Activated naive CD4-positive, alpha-beta T cell treated with anti-CD3 and anti-CD28 coated beads, Interleukin-2, amount 50 U/mL, for 16 hours (primary cell): ENCODE measurements at regions not wholly inside any gene's neighbourhood (a gene's known extent, or its start where the extent isn't known, plus 50 kb on each side); places are given as distances from the start of the nearest gene placed in this dataset.
"Not testable (repeated sequence)": the region's sequence is repeated elsewhere in the genome, so short reads cannot be mapped to it uniquely, and the experiment has no call there.

ENCODE experiments used
- DNase-seq: peaks from one replicate; pipeline ENCODE4 v3.0.0-alpha.2; 2020

DNA sequence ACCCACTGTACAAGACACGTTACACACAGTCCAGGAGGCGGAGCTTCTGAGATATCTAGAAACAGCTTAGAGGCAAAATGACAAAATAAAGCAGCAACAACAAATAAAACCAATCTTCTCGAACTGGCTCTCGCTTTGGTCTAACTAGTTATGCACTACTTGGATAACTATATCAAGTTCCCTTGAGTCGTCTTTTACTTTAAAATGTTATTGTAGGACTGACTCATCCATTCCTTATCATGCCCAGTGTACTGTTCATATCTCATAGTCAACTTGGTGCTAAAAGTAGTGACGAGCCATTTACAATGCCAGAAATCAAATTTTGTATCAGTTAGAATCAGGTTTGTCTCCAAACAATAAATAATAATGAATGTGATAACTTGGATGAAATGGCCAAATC lies 102.5 kb upstream of the SLC35G4 start:
- DNase-seq = no peak

DNA sequence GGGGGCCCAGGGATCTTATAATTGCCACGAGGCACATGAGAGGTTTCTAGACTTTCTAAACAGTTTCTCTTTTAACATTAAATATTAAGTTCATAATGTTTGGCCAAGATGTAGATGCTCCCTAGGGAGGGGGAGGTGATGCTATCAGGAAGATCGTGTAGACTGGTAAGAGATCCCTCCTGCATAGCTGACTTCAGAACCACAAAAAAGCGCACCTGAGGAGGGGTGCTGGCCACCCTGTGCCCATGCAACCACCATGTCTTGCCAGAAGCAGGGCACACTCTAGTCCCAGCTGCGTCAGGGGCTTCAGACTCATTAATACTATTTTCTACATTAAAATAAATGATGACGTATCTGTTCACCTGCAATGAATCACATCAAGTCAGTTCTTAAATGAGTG lies 103.4 kb upstream of the SLC35G4 start:
- no peak for DNase-seq

DNA sequence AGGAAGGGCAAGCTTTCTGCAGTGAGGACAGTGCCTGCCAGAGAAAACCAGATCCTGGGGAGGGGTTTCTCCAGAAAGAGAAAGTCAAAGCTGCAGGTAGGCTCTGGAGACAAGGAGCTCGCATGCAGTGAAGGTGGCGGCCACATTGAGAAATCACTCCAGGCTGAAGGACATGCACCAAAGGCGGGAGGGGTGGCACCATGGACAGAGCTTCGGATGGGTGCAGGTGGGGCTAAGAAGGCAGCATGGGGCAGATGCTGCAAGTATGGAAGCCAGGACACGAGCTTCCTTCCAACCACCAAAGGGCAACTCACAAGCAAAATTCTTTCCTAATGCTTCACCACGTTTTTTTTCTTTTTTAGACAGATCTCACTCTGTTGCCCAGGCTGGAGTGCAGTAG lies 104.4 kb upstream of the SLC35G4 start:
- no peak for DNase-seq

DNA sequence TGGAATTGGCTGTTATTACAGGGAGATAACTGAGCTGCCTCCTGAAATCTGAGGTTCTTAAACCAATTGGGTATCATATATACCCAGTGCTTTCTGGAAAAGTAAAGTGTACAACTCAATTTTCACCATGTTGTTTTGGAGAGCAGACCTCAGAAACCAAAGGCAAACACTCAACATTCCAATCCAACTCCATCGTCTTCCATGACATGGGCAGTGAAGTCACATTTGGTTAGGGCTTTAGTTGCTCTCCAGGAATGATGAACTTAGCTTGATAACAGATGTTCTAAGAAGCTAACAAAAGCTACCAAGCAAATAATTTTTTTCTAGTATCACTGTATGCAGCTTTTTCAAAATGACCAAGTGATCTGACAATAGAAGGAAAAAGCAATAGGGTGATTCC lies 107.0 kb upstream of the SLC35G4 start:
- DNase-seq = no peak

DNA sequence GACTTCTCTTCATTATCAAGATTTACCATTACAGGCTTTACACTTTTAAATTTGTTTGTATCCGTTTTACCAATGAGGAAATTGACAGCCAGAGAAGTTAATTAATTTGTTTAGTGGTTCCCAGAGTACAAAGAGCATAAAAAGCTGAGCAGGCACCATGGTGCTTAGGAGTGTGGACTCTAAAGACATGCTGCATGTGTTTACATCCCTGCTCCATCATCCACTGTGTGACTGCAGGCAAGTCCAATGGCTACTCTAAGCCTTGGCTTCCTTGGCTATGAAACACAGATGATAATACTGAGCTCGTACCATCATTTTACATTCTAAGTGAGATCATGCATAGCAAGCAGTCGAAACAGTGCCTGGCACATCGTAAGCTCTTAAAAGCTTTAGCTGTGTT lies 108.0 kb upstream of the SLC35G4 start:
- DNase-seq = no peak

DNA sequence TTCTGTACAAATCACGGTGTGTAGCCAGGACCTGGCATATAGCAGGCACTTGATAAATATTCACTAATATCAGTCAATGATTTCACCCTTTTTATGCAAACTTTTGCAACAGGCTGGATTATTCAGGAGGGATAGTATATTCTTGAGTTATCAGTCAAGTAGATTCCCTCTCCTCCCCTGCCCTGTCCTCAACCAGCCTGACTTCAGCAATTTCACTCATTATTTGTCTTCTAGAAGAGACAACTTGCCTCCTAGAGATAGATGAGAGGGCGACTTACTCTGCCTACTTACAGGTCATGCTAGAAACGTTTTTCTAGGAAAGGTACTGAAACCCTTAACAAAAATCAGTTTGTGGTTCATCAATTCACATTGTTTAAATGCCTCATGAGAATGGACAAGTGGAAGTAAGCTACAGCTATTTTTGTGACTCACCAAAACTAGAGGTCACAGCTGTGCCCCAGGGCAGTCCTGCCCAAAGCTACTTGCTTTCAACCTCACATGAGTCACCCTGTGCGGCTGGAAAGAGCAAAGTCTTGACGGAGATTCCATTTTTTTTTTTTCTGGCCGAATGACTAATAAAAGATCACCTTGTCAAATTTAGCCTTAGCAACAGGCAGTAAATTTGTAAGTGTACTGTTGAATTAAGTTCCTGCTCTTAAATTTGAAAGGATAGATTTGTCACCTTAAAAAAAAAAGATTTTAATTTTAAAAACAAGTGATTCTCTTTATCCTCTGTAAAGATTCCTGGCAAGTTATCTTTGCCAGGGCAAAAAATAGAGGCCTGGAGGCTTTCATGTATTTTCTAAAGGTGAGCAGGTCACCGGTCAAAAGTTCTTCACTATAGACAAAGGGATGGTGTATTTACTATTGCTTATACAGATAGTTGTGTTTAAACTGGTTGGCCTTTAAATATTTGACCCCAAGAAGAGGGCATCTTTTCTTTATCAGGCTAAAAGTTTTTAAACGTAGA lies 109.0 kb upstream of the SLC35G4 start:
- DNase-seq = no peak

DNA sequence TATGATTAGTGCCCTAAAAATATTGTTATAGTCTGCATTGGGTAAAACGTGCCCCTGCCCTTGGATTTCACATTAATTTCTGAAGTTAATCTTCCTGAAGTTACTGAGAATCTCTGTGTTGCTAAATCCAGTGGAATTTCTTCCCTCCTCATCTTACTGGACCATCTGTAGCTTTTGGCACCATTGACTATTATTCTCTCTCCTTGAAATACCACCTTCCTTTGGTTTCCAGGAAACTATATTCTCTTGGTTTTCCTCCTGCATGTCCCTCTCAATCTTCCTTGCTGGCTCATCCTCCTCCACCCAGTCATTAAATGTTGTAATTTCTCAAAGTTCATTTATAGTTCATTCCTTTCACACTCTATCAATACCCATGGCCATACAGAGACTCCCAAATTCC lies 110.6 kb upstream of the SLC35G4 start:
- no peak for DNase-seq

DNA sequence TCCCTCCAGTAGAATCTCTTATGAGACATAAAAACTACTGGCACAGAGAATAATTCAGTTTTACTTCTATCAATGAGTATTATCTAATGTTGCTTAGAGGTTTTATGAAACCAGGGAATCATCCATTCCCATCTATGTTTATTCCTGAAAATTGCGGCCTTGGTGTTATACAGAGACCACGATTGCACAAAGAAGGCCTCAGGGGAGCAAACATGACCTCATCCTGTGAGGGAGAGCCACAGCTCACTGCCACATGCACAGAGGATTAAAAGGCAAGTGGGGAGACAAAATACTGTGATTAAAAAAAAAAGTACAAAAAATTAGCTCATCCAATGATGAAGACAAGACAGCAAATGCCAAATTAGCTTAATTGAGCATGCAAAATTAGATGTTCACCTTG lies 111.8 kb upstream of the SLC35G4 start:
- DNase-seq = no peak

DNA sequence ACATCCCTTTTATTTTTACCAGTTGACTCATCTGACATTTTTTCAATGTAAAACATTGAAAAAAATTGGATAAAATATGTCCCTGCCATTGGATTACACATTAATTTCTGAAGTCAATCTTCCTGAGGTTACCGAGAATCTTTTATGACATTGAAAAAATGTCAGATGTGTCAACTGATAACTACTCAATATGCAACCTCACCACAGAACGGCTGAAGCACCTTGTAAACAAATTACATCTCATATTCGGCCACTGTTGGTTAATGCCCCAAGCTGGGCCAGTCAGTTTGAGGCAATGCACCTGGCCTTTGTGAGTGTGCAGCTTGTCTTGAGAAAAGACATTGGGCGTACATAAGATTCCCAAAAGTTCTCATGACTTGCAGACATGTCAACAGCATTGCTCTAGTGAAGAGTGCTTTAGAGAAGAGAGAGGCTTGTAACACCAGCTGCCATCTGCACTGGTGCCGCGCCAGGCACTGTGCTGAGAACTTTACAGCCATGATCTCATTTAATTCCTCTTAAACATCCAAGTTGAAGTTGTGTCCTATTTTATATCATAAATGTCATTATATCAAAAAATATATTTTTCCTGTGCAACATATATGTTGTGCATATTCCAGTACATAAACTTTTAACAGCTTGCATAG lies 112.7 kb upstream of the SLC35G4 start:
- DNase-seq = no peak

DNA sequence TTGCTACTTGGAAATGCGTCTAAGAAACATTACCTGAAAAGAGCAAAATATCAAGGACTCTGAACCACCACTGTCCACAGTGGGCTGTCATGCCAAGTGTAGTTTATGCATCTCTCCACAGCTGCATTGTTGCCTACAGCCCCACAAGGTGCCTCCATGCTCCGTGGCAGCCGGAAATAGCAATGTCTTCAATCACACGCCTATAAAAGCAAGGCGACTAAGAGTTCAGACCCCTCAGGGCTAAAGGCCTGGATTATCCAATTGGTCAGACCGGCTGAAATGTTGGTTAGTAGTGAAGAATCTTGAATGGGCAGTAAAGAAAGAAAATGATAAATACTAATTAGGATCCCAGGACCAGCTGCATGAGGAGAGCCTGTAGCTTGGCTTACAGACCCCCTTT lies 114.0 kb upstream of the SLC35G4 start:
- no peak for DNase-seq

DNA sequence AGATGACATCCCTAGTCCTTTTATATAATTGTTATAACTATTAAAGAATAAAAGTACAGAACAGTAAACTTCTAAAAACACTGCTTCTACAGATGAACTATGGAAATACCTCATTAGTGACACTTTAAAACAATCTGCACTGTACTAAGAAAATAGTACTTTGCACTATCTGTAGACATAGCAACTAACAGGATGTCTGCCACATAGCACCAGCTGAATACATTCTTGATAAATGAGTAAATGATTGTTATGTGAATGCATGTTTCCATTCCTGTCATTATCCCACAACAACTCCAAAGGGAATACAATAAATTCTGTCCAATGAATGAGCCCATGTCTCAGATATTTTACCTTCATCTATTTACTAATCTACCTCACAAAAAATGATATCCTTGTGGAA lies 115.3 kb upstream of the SLC35G4 start:
- DNase-seq = no peak

DNA sequence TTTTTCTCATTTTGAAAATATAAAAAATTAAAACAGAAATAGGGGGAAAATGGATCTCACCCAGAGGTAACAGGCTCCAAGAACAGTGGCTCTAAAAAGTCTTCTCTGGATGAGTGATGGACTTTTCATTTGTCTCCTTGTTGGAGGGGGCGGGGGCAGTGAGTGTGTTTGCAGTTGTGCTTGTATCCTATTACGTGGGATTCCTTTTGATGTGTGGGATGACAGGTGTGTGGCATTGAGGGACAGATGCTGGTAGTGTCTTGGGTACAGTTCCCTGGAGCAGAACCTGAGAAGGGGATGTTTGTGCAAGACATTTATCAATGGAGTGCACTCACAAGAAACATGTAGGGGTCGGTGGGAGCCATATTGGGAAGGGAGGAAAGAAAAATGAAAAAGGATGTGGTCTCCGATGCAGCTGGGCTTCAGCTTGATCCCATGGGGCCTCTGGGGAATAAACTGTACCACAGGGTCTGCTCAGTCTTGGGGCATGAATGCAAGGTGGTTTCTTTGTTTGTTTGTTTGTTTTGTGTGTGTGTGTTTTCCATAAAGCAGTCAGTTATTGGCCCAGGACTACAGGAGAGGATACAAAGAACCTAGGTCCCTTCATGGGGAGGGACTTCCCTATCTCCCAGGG lies 120.0 kb upstream of the SLC35G4 start:
- DNase-seq = no peak

DNA sequence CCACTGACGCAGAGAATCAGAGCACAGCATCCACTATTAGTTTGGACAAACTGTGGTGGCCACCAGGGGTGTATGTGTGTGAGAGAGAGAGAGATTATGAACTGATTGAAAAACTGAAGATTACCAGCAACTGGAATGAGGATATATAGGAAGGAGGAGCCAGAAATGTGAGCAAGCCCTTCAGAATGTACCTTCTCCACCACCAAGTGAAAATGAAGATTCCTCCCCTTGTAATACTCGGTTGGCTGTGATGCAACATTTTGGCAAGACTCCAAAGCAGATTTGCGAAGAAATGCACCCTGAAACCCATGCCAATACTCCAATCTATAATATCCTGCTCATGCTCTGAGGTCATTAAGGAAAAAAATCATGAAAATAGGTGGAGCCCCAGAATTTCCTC lies 121.2 kb upstream of the SLC35G4 start:
- no peak for DNase-seq

DNA sequence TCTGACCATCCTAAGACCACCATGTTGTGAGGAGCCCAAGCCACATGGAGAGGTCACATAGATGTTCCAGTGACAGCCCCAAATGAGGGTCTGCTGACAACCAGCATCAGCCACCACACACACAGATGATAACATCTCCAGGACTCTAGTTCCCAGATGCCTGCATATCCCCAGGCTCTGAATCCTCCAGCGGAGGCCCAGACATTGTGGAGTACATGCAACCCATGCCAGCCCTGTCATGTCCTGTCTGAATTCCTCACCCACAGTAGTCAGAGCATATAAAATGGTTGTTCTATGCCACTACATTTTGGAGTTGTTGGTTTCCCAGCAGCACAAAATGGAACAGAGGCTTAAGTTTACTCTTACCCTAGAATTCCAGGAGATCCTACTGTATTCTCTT lies 122.0 kb upstream of the SLC35G4 start:
- DNase-seq = no peak

DNA sequence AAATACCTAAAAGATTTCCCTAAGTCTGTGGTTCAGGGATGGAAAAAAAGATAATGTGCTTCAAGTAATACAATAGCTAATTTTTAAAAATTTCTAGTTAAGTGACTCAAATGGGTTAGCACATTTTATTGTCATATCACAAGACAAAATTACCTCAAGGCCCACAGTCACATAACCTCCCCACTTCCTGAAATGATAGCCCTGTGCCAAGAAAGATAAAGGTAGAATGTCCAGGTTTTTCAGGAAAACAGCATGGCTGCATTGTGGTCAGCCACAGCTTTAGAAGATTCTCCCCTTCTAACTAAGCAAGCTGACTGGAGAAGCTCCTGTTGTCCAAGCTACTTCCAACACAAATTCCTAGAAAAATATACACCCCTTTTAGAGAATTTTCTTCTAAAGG lies 127.1 kb upstream of the SLC35G4 start:
- no peak for DNase-seq

DNA sequence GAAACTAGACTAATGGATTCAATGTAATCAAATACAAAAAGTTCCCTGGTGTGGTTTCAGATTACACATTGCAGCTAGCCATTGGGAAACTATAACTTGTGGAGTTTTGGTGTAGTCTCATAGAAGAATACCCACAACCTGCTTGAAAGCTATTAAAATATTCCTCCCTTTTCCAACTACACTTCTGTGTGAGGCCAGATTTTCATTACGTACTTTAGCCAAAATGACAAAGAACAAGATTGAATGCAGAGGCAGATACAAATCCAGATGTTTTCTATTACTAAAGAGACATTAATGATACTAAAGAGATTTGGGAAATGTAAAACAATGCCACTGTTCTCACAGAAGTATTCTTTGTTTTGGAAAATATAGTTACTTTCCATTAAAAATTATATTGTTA lies 128.7 kb upstream of the SLC35G4 start:
- no peak for DNase-seq

DNA sequence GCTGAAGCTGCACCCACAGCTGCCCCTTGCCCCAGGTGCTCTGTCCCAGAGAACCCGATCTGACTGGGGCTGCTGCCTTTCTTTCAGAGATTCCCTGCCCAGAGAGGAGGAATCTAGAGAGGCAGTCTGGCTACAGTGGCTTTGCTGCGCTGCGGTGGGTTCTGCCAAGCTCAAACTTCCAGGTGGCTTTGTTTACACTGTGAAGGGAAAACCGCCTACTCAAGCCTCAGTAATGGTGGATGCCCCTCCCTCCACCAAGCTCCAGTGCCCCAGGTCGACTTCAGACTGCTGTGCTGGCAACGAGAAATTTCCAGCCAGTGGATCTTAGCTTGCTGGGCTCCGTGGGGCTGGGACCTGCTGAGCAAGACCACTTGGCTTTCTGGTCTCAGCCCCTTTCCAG lies 130.4 kb upstream of the SLC35G4 start:
- DNase-seq = not testable (repeated sequence)

DNA sequence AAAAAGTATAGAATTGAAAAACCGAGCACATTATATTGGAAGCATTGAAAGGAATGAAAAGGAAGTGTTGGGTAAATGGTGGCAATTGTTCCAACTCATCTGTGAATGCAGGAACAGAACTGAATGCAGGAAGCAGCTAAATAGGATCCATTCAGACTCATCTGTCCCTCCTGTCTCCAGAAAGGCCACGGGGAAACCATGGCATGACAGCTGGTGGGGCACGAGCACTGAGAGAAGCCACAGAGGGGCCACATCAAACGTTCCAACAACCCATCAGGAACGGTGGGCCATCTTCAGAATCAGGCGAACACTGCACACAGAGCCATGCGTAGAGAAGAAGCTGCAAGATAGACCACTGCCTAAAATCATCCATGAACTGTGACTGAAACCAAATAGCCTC lies 138.5 kb upstream of the SLC35G4 start:
- no peak for DNase-seq

DNA sequence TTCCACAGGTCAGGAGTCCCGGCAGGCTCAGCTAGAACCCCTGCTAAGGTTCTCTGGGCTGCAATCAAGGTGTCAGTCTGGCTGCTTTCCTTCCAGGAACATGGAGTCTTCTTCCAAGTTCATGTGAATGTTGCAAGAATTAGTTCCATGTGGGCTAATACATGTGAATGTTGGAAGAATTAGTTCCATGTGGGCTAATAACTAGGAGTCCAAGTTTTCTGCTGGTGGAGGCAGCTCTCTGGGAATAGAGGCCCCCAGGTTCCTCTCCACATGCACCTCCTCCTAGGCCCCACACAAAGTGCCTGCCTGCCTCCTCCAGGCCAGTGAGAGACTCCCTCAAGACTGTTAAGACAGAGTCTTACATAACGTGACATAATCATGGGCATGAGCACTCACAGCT lies 140.8 kb upstream of the SLC35G4 start:
- no peak for DNase-seq

DNA sequence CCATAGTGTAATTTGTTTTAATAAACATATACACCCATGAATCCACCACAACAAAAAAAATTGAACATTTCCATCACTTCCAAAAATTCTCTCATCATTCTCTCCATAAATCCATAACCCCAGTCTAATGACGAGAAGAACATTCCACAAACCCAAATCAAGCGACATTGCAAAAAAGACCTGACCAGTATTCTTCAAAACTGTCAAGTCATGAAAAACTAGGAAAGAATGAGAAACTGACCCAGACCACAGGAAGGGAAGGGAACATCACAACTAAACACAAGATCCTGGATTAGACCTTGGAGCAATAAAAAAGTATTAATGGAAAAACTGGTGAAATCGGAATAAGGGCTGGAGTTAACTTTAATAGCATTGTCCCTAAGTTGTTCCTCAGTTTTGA lies 141.3 kb upstream of the SLC35G4 start:
- DNase-seq = no peak

DNA sequence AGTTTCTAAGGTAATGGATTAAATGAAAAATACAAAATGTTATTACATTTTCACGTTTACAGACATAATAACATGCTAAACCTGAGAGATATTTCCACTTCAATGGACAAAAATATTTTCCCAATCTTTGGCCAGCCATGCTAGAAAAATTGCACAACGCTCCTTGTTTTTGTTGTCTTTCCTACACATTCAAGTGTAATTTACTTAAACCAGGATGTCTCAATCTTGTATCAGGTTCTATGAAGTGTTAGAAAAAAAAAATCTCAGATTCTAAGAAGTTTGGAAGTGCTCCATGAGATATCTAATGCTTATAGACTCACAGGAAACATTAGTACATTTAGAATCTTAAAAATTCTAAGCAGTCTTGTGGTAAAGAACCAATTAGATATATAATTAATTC lies 141.8 kb upstream of the SLC35G4 start:
- no peak for DNase-seq

DNA sequence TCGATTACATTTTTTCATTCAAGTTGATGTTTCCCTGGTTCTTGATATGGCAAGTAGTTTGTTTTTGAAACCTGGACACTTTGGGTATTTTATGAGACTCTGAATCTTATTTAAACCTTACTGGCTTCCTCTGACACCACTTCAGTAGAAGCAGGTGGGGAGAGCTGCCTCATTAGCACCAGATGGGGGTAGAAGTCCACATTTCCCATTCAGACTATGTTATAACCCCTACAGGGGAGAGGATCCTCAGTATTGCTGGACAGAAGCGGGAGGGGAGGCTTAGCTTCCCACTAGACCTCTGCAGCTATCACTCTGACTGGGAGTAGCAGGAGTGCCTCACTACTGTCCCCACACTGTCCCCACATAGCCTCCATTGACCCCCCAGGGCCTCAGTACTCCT lies 145.3 kb upstream of the SLC35G4 start:
- DNase-seq = no peak

DNA sequence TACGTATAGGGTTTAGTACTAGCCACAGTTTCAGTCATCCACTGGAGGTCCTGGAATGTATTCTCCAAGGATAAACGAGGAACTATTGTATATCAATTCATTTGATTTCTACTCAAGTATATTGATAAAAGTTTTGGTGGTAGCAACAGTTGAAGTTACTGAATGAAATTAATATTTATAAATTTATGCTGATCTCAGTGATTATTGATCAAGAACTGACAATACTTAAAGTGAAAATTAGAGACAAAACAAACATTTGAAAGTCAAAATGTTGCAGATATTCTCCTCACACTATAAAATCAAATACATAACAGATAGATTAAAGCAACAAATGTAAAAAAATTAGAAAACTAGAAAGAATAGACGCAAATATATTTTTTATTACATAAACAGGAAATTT lies 150.9 kb upstream of the SLC35G4 start:
- DNase-seq = no peak

DNA sequence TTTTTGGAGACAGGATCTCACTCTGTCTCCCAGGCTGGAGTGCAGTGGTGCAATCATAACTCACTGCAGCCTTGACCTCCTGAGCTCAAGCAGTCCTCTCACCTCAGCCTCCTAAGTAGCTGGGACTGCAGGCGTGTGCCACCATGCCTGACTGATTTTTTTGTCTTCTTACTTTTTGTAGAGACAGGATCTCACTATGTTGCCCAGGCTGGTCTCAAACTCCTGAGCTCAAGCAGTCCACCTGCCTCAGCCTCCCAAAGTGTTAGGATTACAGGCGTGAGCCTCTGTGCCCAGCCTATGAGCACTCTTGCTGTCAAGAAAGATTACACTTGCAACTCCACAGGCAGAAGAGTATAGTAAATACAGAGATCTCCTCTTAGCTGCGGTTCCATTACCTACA lies 151.5 kb upstream of the SLC35G4 start:
- DNase-seq = not testable (repeated sequence)
